Transverse colon (tissue), 4 donors: ENCODE measurements at regions not wholly inside any gene's neighbourhood (a gene's known extent, or its start where the extent isn't known, plus 50 kb on each side); places are given as distances from the start of the nearest gene placed in this dataset.

Source experiments
- DNase-seq: peaks from one replicate; pipeline ENCODE4 v3.0.0-alpha.2; 2019
- H3K27ac ChIP-seq, 4 donors: fragments of 200-600 bp; sonication (generic); 2 replicates each; pipeline ENCODE4 v1.5.1; 2016 to 2018; ENCODE audit warnings: inconsistent platforms in 4 of 4
- H3K27me3 ChIP-seq: fragments of 200-600 bp; sonication (generic); 2 replicates; pipeline ENCODE4 v1.5.1; 2017; ENCODE audit warnings: inconsistent platforms
- H3K36me3 ChIP-seq, 4 donors: fragments of 200-600 bp; sonication (generic); 2 replicates each; pipeline ENCODE4 v1.5.1; 2017 to 2019; ENCODE audit warnings: inconsistent platforms in 4 of 4
- H3K4me1 ChIP-seq, 4 donors: fragments of 200-600 bp; sonication (generic); 2 replicates each; pipeline ENCODE4 v1.5.1; 2017 to 2020; ENCODE audit warnings: inconsistent platforms in 4 of 4
- H3K4me3 ChIP-seq, 4 donors: fragments of 200-600 bp; sonication (generic); 1 replicate in 1 of 4; 2 replicates in 3 of 4; pipeline versions ENCODE4 v1.5.1 to v1.6.1; 2017 to 2019; ENCODE audit warnings: inconsistent platforms in 4 of 4
- H3K9me3 ChIP-seq, 2 donors: fragments of 200-600 bp; sonication (generic); 2 replicates each; pipeline ENCODE4 v1.5.1; 2017 to 2019; ENCODE audit warnings: inconsistent platforms in 2 of 2
- EP300 ChIP-seq: sonication (generic); formaldehyde crosslinking; IDR thresholded peaks from one replicate; pipeline ENCODE4 v1.6.1; 2017; ENCODE audit warnings: antibody characterized with exemption, low read depth
- POLR2A ChIP-seq: fragments of 450-650 bp; IDR thresholded peaks from one replicate; pipeline ENCODE4 v1.6.1; 2016; ENCODE audit warnings: antibody characterized with exemption, mild to moderate bottlenecking, moderate library complexity
- POLR2AphosphoS5 ChIP-seq, 3 donors: sonication (generic); formaldehyde crosslinking; IDR thresholded peaks; one replicate each; pipeline ENCODE4 v1.6.1; 2016; ENCODE audit warnings: antibody characterized with exemption in 3 of 3
- WGBS, 2 donors: methylation state at CpG; one replicate each; pipeline ENCODE4 v1.1.5; 2018; ENCODE audit warnings: low coverage in 1 of 2; 5-methylcytosine and 5-hydroxymethylcytosine counted together
- in situ Hi-C, 4 donors: fragments of 200-750 bp; cut with MboI; loops; one replicate each; pipeline versions ENCODE4 v1.15.0 to v1.15.1; 2017; ENCODE audit warnings: low sequenced_read_pairs in 3 of 4, low pct_ligation_motif_present in 1 of 4, low pct_unique_long_range_greater_than_20kb in 1 of 4
- intact Hi-C: fragments of 100-400 bp; cut with DNase I; formaldehyde crosslinking; loops from one replicate; pipeline ENCODE4 v1.15.1; 2023; ENCODE audit warnings: low total_unique reads
- TF ChIP-seq, protein P1 (sequence below), 5 experiments: fragments of 200-600 bp in 3 of 5; fragments of 450-650 bp in 2 of 5; sonication (generic) in 3 of 5; IDR thresholded peaks; 1 replicate in 2 of 5; 2 replicates in 3 of 5; pipeline ENCODE4 v1.5.1; 2016 to 2017; ENCODE audit warnings: antibody characterized with exemption in 5 of 5, inconsistent platforms in 3 of 5, mild to moderate bottlenecking in 2 of 5, moderate library complexity in 1 of 5

DNA sequence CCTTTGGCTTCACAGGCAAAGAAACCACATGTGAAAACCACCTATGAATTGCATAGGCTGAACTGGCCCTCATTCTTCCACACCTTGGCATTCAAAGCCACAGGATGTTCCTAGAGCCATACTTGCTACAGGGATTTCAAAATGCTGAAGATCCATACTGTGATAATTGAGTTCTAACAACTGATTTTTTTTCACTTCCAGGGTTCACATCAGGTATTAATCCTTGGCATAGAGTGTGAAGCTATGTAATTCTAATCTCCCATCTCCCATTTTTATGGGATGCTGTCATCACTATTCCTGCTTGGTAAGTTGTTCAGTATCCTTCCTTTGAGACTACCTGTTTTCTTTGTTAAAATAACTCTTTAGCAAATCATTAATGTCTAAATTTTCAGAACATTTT lies 1569.2 kb upstream of the ADGRL3 start:
- Histone ChIP-seq H3K9me3 (no peaks in the 10 kb centered on the region), H3K27me3 (no peaks in the 10 kb centered on the region), H3K4me3 (no peak overlapping the region), H3K4me1 (no peaks in the 10 kb centered on the region), H3K36me3 (no peaks in the 10 kb centered on the region), H3K27ac (no peak overlapping the region)
- DNase-seq, result no peak
- TF ChIP-seq POLR2A (no peak), POLR2AphosphoS5 (IDR thresholded peaks at IDR 0.05) (no peak), EP300 (no peak)
- TF ChIP-seq, protein P1, sequence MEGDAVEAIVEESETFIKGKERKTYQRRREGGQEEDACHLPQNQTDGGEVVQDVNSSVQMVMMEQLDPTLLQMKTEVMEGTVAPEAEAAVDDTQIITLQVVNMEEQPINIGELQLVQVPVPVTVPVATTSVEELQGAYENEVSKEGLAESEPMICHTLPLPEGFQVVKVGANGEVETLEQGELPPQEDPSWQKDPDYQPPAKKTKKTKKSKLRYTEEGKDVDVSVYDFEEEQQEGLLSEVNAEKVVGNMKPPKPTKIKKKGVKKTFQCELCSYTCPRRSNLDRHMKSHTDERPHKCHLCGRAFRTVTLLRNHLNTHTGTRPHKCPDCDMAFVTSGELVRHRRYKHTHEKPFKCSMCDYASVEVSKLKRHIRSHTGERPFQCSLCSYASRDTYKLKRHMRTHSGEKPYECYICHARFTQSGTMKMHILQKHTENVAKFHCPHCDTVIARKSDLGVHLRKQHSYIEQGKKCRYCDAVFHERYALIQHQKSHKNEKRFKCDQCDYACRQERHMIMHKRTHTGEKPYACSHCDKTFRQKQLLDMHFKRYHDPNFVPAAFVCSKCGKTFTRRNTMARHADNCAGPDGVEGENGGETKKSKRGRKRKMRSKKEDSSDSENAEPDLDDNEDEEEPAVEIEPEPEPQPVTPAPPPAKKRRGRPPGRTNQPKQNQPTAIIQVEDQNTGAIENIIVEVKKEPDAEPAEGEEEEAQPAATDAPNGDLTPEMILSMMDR (IDR thresholded peaks at IDR 0.05), result no peak
- intact Hi-C loops, result no loop called here
- in situ Hi-C loops, result no loop called here

DNA sequence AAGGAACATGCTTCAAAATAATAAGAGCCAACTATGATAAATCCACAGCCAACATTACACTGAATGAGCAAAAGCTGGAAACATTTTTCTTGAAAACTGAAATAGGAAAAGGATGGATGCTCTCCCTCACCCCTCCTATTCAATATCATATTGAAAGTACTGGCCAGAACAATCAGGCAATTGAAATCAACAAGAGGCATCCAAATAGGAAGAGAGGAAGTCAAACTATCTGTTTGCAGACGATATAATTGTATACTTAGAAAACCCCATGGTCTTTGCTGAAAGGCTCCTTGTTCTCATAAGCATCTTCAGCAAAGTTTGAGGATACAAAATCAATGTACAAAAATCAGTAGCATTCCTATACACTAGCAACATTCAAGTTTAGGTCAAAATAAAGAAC lies 1562.5 kb upstream of the ADGRL3 start:
- in situ Hi-C loops, result no loop called here
- no peak for DNase-seq
- Histone ChIP-seq H3K27me3 (no peaks in the 10 kb centered on the region), H3K36me3 (no peaks in the 10 kb centered on the region), H3K27ac (no peak overlapping the region), H3K9me3 (no peaks in the 10 kb centered on the region), H3K4me1 (no peaks in the 10 kb centered on the region), H3K4me3 (no peak overlapping the region)
- intact Hi-C loops, result no loop called here
- TF ChIP-seq, protein P1 (IDR thresholded peaks at IDR 0.05), result no peak
- TF ChIP-seq POLR2A, result no peak
- TF ChIP-seq EP300, result no peak
- no peak for TF ChIP-seq POLR2AphosphoS5 (IDR thresholded peaks at IDR 0.05)
- 75% methylated on average over 1 of the region's 1 CpG; no CpG with 5 or more reads in 1 of the 2 donors for WGBS, 2 donors

DNA sequence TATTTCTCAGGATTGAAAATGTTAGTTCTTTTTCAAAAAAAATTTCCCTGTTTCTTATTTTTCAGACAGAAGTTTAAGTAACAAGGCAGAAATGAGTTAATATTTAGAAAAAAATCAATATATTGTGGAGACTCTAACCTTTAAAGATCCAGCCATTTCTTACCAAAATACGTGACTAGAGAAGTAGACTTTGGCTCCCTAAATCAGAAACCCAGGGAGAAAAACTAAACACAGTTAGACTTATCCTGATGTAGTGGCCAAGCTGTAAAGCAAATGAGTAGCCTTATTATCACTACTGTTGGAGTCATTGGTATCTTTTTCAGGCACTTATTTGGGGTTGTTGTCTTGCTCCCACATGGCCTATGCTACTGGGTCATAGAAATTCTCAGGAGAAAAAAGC lies 1556.4 kb upstream of the ADGRL3 start:
- Histone ChIP-seq H3K36me3 (no peaks in the 10 kb centered on the region), H3K4me1 (no peaks in the 10 kb centered on the region), H3K27me3 (no peaks in the 10 kb centered on the region), H3K27ac (no peak overlapping the region), H3K4me3 (no peak overlapping the region), H3K9me3 (no peaks in the 10 kb centered on the region)
- intact Hi-C loops, result no loop called here
- 50 to 62% methylated on average over 1 of the region's 1 CpG for WGBS, 2 donors
- TF ChIP-seq, protein P1 (IDR thresholded peaks at IDR 0.05), result no peak
- no peak for TF ChIP-seq POLR2A
- no peak for TF ChIP-seq POLR2AphosphoS5 (IDR thresholded peaks at IDR 0.05)
- no peak for TF ChIP-seq EP300
- in situ Hi-C loops, result no loop called here
- no peak for DNase-seq

DNA sequence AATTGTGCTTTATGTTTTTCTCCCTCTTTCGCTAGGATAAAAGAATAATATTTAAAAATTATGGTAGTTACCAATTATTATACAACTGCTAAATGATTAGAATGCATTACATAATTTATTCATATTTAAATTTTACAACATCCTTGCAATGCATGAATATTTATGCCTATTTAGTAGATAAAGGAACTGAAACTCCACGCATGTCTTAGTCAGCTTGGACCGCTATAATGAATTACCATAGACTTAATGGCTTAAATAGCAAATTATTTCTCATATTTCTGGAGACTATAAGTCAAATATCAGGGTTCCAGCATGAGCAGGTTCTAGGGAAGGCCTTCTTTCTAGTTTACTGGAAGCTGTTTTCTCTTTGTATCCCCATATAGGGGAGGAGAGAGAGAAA lies 1555.4 kb upstream of the ADGRL3 start:
- Histone ChIP-seq H3K4me3 (no peak overlapping the region), H3K27me3 (no peaks in the 10 kb centered on the region), H3K9me3 (no peaks in the 10 kb centered on the region), H3K36me3 (no peaks in the 10 kb centered on the region), H3K4me1 (no peaks in the 10 kb centered on the region), H3K27ac (no peak overlapping the region)
- TF ChIP-seq POLR2A, result no peak
- no peak for TF ChIP-seq POLR2AphosphoS5 (IDR thresholded peaks at IDR 0.05)
- no peak for TF ChIP-seq EP300
- TF ChIP-seq, protein P1 (IDR thresholded peaks at IDR 0.05), result no peak
- DNase-seq, result no peak
- 90 to 94% methylated on average over 3 of the region's 3 CpGs for WGBS, 2 donors
- in situ Hi-C loops (loop anchor here in 1 of 4 donors (5.0 kb wide), 1 partner anchor 43 kb away; no protein-coding TSS in a partner anchor), intact Hi-C loops (no loop called here)
